ENCODE measurements at regions not wholly inside any gene's neighbourhood (a gene's known extent, or its start where the extent isn't known, plus 50 kb on each side); places are given as distances from the start of the nearest gene placed in this dataset.

DNA sequence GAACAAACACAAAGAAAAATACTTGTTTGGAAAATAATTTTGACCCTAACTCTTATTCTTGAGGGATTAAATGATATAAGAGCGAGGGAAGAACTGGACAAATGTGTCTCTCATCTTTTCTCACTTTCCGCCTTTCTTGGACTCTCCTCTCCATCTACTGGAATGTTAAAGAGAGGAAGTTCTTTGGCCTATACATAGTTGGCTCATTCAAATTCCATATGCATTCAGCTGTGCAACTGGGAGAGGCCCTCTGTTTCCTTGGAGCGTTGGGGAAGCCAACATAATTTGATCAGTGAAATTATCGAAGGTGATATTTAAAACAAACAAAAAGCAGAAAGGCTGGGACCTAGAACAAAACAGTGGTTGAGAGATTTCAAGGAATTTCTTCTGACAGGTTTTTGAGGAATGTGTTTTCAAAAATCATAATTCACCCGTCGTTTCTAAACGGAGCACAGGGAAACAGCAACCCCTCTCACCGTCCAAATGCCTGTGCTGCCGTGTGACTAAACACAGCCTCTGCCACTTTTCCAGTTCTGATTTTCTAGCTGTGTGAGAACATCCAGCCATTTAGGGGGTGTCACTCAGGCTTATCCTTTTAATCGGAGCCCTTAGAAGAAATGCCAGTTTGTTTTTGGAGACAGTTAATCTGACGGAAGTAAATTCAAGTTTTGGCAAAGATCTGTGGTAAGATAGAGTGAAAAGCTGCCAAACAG, 489.9 kb downstream of the SOX2 start:
- no peak for DNase-seq
- no peaks in the 10 kb centered on the region for H3F3A ChIP-seq (ENCODE audit: insufficient read depth)
- in situ Hi-C loops (cut with MboI): no loop called here
- no peak overlapping the region for H3K4me3 ChIP-seq
- no peak overlapping the region for H3K27ac ChIP-seq
- 50 to 52% methylated on average over 11 of the region's 11 CpGs for WGBS, 2 experiments (ENCODE audit: low coverage in 1 of 2, low lambda C conversion rate in 2 of 2, missing lambda C conversion rate in 2 of 2)
- H3K9me2 ChIP-seq (ENCODE audit: insufficient read depth): no peaks in the 10 kb centered on the region
- no peaks in the 10 kb centered on the region for H3K27me3 ChIP-seq (replicated peaks; ENCODE audit: insufficient read depth)
- no peak overlapping the region for H3K4me2 ChIP-seq (ENCODE audit: unreplicated experiment)
- no peak overlapping the region for H3K9ac ChIP-seq
- H3K9me3 ChIP-seq (ENCODE audit: low read depth): no peaks in the 10 kb centered on the region
- no peaks in the 10 kb centered on the region for H3K36me3 ChIP-seq (ENCODE audit: low read depth)
- no peaks in the 10 kb centered on the region for H3K4me1 ChIP-seq (ENCODE audit: insufficient read depth)
- TF ChIP-seq EZH2phosphoT487 (IDR thresholded peaks at IDR 0.05; ENCODE audit: insufficient read depth, low read depth) (no peak), EZH2 (IDR thresholded peaks at IDR 0.05; ENCODE audit: insufficient read depth, poor library complexity, severe bottlenecking) (no peak)
- H2AFZ ChIP-seq: no peak overlapping the region
- H4K20me1 ChIP-seq (ENCODE audit: insufficient read depth): no peaks in the 10 kb centered on the region
- H3K79me2 ChIP-seq (ENCODE audit: insufficient read depth): no peaks in the 10 kb centered on the region

DNA sequence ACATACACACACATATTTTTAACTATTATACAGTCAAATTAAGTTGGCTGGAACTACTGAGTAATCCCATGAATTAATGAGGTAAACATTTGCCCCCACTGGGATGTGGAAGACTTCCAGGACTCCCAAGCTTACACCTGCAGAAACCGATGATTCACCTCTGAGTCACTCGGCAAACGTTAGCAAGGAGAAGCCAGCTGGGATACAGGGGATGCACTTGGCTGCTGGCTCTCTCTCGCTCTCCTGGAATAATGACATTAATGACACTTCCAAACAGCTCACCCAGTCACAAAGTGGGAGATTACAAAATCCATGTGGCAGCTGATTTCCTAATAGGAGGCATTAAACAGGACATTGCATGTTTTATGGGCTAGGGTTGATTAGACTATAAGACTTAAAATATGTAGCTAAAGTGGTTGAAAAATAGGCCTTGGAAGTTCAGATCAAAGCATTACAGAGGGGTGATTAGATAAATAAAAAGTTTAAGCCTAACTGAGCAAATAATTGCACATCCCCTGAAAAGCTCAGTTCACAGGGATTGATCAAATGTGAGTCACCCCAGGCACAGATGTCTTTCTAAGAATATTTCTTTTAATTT, 500.9 kb downstream of the SOX2 start:
- no peaks in the 10 kb centered on the region for H3K79me2 ChIP-seq (ENCODE audit: insufficient read depth)
- no peak overlapping the region for H3K9ac ChIP-seq
- H4K20me1 ChIP-seq (ENCODE audit: insufficient read depth): no peaks in the 10 kb centered on the region
- H3K27me3 ChIP-seq (replicated peaks; ENCODE audit: insufficient read depth): no peaks in the 10 kb centered on the region
- in situ Hi-C loops (cut with MboI): no loop called here
- no peaks in the 10 kb centered on the region for H3K36me3 ChIP-seq (ENCODE audit: low read depth)
- no peaks in the 10 kb centered on the region for H3K9me2 ChIP-seq (ENCODE audit: insufficient read depth)
- 20 to 23% methylated on average over 4 of the region's 4 CpGs for WGBS, 2 experiments (ENCODE audit: low coverage in 1 of 2, low lambda C conversion rate in 2 of 2, missing lambda C conversion rate in 2 of 2)
- H3K4me3 ChIP-seq: no peak overlapping the region
- no peak overlapping the region for H3K4me2 ChIP-seq (ENCODE audit: unreplicated experiment)
- H3K27ac ChIP-seq: no peak overlapping the region
- no peaks in the 10 kb centered on the region for H3K9me3 ChIP-seq (ENCODE audit: low read depth)
- peak; percentile 6 for DNase-seq
- no peak overlapping the region for H2AFZ ChIP-seq
- no peaks in the 10 kb centered on the region for H3F3A ChIP-seq (ENCODE audit: insufficient read depth)
- TF ChIP-seq EZH2 (IDR thresholded peaks at IDR 0.05; ENCODE audit: insufficient read depth, poor library complexity, severe bottlenecking) (no peak), EZH2phosphoT487 (IDR thresholded peaks at IDR 0.05; ENCODE audit: insufficient read depth, low read depth) (no peak)
- H3K4me1 ChIP-seq (ENCODE audit: insufficient read depth): no peaks in the 10 kb centered on the region

DNA sequence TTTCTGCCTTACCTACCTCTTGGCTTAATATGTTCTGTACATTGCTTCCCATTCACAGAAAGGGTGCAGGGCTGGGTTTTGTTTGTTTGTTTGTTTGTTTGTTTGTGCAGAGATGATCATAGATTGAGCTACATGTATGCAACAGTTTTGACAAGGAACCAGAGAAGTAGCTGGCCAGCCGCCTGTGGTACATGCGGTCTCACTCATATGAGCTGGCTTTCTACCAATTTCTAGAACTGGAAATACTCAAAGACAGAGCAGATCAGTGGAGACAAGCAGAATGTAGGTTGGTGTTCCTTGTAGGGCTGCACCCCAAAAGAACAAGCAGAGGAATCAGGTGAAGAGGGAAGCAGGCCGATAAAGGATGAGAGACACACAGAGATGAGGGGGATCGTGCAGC, 502.7 kb downstream of the SOX2 start:
- H3K27ac ChIP-seq: no peak overlapping the region
- in situ Hi-C loops (cut with MboI): no loop called here
- H3K9ac ChIP-seq: no peak overlapping the region
- DNase-seq: no peak
- 11 to 14% methylated on average over 4 of the region's 4 CpGs for WGBS, 2 experiments (ENCODE audit: low coverage in 1 of 2, low lambda C conversion rate in 2 of 2, missing lambda C conversion rate in 2 of 2)
- H4K20me1 ChIP-seq (ENCODE audit: insufficient read depth): no peaks in the 10 kb centered on the region
- no peak overlapping the region for H3K4me3 ChIP-seq
- H2AFZ ChIP-seq: no peak overlapping the region
- no peaks in the 10 kb centered on the region for H3K36me3 ChIP-seq (ENCODE audit: low read depth)
- H3K79me2 ChIP-seq (ENCODE audit: insufficient read depth): no peaks in the 10 kb centered on the region
- H3K4me2 ChIP-seq (ENCODE audit: unreplicated experiment): no peak overlapping the region
- no peaks in the 10 kb centered on the region for H3K9me2 ChIP-seq (ENCODE audit: insufficient read depth)
- no peaks in the 10 kb centered on the region for H3K9me3 ChIP-seq (ENCODE audit: low read depth)
- TF ChIP-seq EZH2 (IDR thresholded peaks at IDR 0.05; ENCODE audit: insufficient read depth, poor library complexity, severe bottlenecking) (no peak), EZH2phosphoT487 (IDR thresholded peaks at IDR 0.05; ENCODE audit: insufficient read depth, low read depth) (no peak)
- no peaks in the 10 kb centered on the region for H3F3A ChIP-seq (ENCODE audit: insufficient read depth)
- H3K4me1 ChIP-seq (ENCODE audit: insufficient read depth): no peaks in the 10 kb centered on the region
- H3K27me3 ChIP-seq (replicated peaks; ENCODE audit: insufficient read depth): no peaks in the 10 kb centered on the region

DNA sequence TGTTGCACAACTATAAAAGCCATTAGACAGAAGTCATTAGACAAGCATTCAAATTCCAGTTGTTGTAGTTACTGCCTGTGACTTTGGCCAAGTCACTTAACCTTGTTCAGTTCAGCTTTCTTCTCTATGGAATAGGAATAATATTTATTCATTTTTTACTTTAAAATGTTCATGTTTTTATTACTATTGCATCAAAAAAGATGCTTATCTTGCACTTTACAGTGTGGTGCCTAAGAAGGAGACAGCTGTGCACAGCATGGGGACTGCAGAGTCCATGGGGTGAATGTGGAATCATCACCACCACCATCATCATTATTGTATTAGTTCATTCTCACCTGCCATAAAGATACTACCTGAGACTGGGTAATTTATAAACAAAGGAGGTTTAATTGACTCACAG, 504.2 kb downstream of the SOX2 start:
- DNase-seq: no peak
- in situ Hi-C loops (cut with MboI): no loop called here
- no peak overlapping the region for H3K27ac ChIP-seq
- TF ChIP-seq EZH2 (IDR thresholded peaks at IDR 0.05; ENCODE audit: insufficient read depth, poor library complexity, severe bottlenecking): no peak
- TF ChIP-seq EZH2phosphoT487 (IDR thresholded peaks at IDR 0.05; ENCODE audit: insufficient read depth, low read depth): no peak
- no peaks in the 10 kb centered on the region for H3K36me3 ChIP-seq (ENCODE audit: low read depth)
- H4K20me1 ChIP-seq (ENCODE audit: insufficient read depth): no peaks in the 10 kb centered on the region
- H3K4me2 ChIP-seq (ENCODE audit: unreplicated experiment): no peak overlapping the region
- no peaks in the 10 kb centered on the region for H3F3A ChIP-seq (ENCODE audit: insufficient read depth)
- no peaks in the 10 kb centered on the region for H3K27me3 ChIP-seq (replicated peaks; ENCODE audit: insufficient read depth)
- H3K79me2 ChIP-seq (ENCODE audit: insufficient read depth): no peaks in the 10 kb centered on the region
- H3K9ac ChIP-seq: no peak overlapping the region
- H3K9me2 ChIP-seq (ENCODE audit: insufficient read depth): no peaks in the 10 kb centered on the region
- H3K9me3 ChIP-seq (ENCODE audit: low read depth): no peaks in the 10 kb centered on the region
- no peaks in the 10 kb centered on the region for H3K4me1 ChIP-seq (ENCODE audit: insufficient read depth)
- H2AFZ ChIP-seq: no peak overlapping the region
- H3K4me3 ChIP-seq: no peak overlapping the region

Measured in GM23248 (cell line).